Stimulated activated CD8-positive, alpha-beta memory T cell treated with anti-CD3 and anti-CD28 coated beads, Interleukin-4, amount 100 ng/mL, for 24 hours (primary cell): ENCODE measurements at regions not wholly inside any gene's neighbourhood (a gene's known extent, or its start where the extent isn't known, plus 50 kb on each side); places are given as distances from the start of the nearest gene placed in this dataset.

ENCODE experiments used
- DNase-seq: peaks from one replicate; pipeline ENCODE4 v3.0.0-alpha.2; 2020; ENCODE audit warnings: low read depth

DNA sequence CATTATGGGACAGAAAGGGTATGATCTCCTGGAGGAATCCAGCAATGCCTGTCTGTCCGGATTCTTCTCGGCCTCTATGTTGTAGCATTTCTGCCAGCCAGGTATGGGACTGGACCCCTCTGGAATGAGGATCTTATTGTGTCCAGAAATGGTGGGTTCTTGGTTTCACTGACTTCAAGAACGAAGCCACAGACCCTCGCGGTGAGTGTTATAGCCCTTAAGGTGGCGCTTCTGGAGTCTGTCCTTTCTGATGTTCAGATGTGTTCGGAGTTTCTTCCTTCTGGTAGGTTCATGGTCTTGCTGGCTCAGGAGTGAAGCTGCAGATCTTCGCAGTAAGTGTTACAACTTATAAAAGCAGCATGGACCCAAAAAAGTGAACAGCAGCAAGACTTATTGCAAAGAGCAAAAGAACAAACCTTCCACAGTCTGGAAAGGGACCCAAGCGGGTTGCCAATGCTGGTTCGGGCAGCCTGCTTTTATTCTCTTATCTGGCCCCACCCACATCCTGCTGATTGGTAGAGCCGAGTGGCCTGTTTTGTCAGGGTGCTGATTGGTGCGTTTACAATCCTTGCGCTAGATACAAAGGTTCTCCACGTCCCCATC lies 62.3 kb upstream of the IER3 start:
- no peak for DNase-seq

DNA sequence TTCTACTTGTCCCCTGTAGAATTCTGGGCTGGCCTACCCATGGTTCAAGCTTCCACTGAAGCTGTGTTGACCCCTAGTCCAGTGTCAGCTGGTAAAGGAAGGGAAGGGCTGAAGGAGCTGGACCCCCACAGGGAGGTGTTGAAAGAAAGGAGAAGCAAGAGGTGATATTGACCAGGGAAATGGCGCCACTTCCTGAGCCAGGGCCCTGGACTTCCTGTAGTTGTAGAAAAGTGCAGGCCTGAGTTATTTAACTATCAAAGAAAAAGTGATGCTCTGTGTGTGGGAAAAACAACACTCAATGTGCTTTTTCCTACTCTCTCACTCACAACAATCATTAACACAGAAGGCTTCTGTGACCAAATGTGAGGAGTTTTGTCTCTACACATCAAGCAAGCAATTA lies 60.0 kb upstream of the IER3 start:
- no peak for DNase-seq

DNA sequence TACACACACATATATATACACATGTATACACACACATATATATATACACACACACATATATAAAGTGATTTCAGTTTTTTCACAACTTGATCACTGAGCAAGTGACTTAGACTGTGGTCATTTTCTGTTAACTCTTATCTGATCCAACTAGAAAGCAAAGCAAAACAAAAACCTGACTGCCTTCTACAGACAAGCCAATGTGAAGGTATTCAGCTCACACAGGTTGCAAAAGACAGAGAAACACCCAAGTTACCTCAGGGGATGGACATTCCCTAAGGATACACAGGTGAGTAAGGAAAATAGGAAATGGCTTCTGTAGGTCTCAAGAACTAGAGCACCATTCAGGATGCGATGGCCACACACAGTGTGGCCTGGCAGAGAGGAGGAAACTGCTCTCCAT lies 58.4 kb upstream of the IER3 start:
- no peak for DNase-seq

DNA sequence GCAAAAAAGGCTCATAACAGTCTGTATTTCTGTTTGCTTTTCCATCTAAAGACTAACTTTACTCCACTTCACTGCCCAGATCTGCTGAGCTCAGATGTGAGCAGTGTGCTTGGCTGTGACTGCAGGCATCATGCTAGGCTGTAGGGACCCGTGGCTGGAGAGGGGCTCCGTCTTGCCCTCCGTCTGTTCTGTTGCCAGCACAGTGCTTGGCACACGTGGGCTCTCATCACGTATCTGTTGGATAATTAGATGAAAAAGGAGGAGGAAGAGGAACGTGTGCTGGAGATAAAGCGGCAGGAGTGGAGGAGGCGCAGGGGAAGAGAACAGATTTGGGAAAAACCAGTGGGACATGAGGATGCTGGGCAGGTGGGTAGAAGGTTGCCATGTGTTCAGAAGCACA lies 57.6 kb upstream of the IER3 start:
- no peak for DNase-seq

DNA sequence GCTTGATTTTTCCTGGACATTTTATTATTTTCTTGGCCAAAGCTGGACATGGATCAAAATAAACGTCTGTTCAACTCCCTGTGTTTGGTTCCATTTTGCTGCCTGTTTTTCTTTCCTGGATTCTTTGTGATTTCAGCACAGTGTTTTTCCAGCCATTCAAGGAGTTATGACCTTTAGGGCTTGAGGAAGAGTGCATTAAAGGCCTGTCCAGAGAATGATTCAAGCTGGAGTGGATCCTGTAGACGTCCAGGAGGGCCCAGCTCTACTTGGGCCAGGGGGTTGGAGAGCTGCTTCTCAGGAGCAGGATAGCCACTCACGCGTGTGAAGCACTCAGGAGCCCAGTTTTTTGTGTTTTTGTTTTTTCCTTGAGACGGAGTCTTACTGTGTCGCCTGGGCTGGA lies 56.5 kb upstream of the IER3 start:
- no peak for DNase-seq

DNA sequence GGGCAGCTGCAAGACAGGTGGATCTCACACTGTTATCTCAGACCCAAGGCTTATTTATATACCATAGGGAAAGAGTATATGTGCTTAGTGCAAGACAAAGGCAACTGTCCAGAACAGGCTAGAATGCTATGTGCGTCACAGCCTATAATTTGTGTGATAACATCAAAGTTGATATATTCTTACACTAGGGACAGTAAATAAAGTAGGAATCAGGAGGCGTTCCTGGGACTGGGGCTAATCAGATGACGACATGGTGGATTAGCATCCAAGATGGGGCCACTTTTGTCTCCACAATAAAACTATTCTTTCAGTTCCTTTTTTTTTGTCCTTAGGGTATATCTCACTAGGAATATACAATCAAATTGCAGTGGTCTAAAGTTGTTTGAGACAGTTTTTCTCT lies 54.9 kb upstream of the IER3 start:
- no peak for DNase-seq

DNA sequence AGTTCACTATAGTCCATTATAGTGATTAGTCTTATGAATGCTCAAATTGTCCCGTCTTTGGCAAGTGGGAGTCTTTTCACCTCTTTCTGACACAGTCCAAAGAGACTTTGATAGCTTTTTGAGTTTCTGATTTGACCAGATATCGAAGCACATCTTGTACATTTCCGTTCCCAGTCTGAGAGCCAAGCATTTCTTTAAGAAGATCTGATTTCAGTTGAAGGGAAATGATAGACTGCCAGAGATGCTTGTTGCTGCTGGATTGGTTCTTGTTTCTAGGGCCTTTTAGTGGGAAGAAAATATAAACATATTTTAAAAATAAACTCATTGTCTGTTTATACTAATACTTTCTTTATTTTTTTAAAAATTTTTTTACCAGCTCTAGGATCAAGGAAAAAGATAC lies 54.1 kb upstream of the IER3 start:
- no peak for DNase-seq

DNA sequence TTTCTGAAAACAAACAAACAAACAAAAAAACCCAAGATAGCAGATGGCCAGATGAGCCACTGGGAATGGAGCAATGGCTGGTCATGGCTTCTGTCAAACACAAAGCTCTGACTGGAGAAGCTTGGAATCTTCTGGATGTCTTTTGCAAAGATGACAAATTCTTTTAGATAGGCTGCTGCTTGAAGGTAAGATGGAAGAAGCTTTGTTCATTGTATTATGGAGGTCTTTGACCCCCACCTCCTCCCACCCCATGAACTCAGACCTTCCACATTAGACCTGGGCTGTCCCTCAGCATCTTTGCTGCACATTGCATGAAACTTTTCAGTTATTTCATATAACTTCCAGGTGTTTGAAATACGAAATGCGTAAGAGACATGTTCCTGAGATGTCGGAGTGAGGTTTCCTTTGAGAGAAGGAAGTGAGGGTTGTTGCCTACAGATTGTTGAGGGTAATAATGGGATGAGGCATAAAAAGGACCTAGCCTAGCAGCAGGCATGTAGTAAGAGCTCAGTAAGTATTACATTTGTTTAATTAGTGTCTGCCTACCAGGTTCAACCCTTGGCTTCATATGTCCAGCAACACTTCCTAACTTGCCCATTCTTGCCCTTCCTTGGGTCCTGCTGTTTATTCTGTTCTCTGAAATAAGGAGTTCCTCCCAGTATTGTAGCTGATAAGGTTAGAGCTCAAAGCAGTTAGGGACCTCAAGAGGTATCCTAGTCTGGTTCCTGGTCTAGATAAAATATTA lies 51.4 kb upstream of the IER3 start:
- DNase-seq = no peak
